ENCODE measurements at regions not wholly inside any gene's neighbourhood (a gene's known extent, or its start where the extent isn't known, plus 50 kb on each side); places are given as distances from the start of the nearest gene placed in this dataset.

- no peaks in the 10 kb centered on the region for H3K9me2 ChIP-seq
- H3K36me3 ChIP-seq (replicated peaks in 1 of 2; ENCODE audit: control insufficient read depth in 1 of 2, insufficient read depth in 2 of 2, low read length in 1 of 2), result no peaks in the 10 kb centered on the region
- CTCF ChIA-PET, result no interaction called here
- TF ChIP-seq TEAD4 (IDR thresholded peaks at IDR 0.05; ENCODE audit: borderline replicate concordance, insufficient read depth), result no peak
- no peaks in the 10 kb centered on the region for H3K4me1 ChIP-seq (ENCODE audit: control insufficient read depth in 1 of 2, insufficient read depth in 2 of 2, low read depth in 1 of 2, low read length in 1 of 2)
- H3K9me3 ChIP-seq, result no peaks in the 10 kb centered on the region
- no peak overlapping the region for H3K4me3 ChIP-seq (ENCODE audit: low read depth in 2 of 2, low read length in 1 of 2)
- H3K79me2 ChIP-seq (ENCODE audit: insufficient read depth), result no peaks in the 10 kb centered on the region
- H2AFZ ChIP-seq (ENCODE audit: low read depth), result no peak overlapping the region
- H3K9ac ChIP-seq, result no peak overlapping the region
- no peaks in the 10 kb centered on the region for H3K27me3 ChIP-seq (ENCODE audit: insufficient read depth)
- no peak for DNase-seq
- H3K4me2 ChIP-seq, result no peak overlapping the region
- no peaks in the 10 kb centered on the region for H3F3A ChIP-seq (replicated peaks; ENCODE audit: insufficient read depth)
- no peak overlapping the region for H3K27ac ChIP-seq (ENCODE audit: low read depth in 2 of 2, low read length in 1 of 2)
- H4K20me1 ChIP-seq (ENCODE audit: insufficient read depth), result no peaks in the 10 kb centered on the region
- POLR2A ChIA-PET, result no interaction called here
Observed at GRCh38 chr10:121064491-121064890, 213.3 kb downstream of the WDR11 start.

GRCh38 chr10:121065330-121065729 lies 214.2 kb downstream of the WDR11 start:
- ChIA-PET POLR2A (no interaction called here), CTCF (no interaction called here)
- no peaks in the 10 kb centered on the region for H3K9me3 ChIP-seq
- H3K79me2 ChIP-seq (ENCODE audit: insufficient read depth), result no peaks in the 10 kb centered on the region
- H3K4me1 ChIP-seq (ENCODE audit: control insufficient read depth in 1 of 2, insufficient read depth in 2 of 2, low read depth in 1 of 2, low read length in 1 of 2), result no peaks in the 10 kb centered on the region
- H3K27me3 ChIP-seq (ENCODE audit: insufficient read depth), result no peaks in the 10 kb centered on the region
- H3K4me2 ChIP-seq, result no peak overlapping the region
- TF ChIP-seq FOSL2 (IDR thresholded peaks at IDR 0.05; ENCODE audit: borderline replicate concordance, low read depth), result no peak
- no peak for TF ChIP-seq IRF3 (IDR thresholded peaks at IDR 0.05; ENCODE audit: low read depth, low read length)
- no peak for TF ChIP-seq FOXM1 (IDR thresholded peaks at IDR 0.05; ENCODE audit: low read depth)
- TF ChIP-seq USF2 (IDR thresholded peaks at IDR 0.05; ENCODE audit: borderline replicate concordance, low read depth, low read length), result no peak
- no peak for TF ChIP-seq NFIC (IDR thresholded peaks at IDR 0.05; ENCODE audit: borderline replicate concordance)
- no peak for TF ChIP-seq CHD2 (IDR thresholded peaks at IDR 0.05; ENCODE audit: low read length, partially characterized antibody)
- no peak for TF ChIP-seq PBX3 (IDR thresholded peaks at IDR 0.05)
- TF ChIP-seq MAX (IDR thresholded peaks at IDR 0.05; ENCODE audit: low read depth), result no peak
- TF ChIP-seq REST (IDR thresholded peaks at IDR 0.05; ENCODE audit: low read depth, low read length), result no peak
- no peak for TF ChIP-seq USF1 (IDR thresholded peaks at IDR 0.05; ENCODE audit: borderline replicate concordance, low read depth)
- no peak for TF ChIP-seq GATA2 (CRISPR knock-in tag; IDR thresholded peaks at IDR 0.05)
- no peak for TF ChIP-seq TEAD4 (IDR thresholded peaks at IDR 0.05; ENCODE audit: borderline replicate concordance, insufficient read depth)
- no peak for TF ChIP-seq FOXJ3 (CRISPR knock-in tag; IDR thresholded peaks at IDR 0.05)
- no peak for TF ChIP-seq ELF1 (IDR thresholded peaks at IDR 0.05)
- TF ChIP-seq RCOR1 (IDR thresholded peaks at IDR 0.05; ENCODE audit: low read length), result no peak
- TF ChIP-seq NRF1 (IDR thresholded peaks at IDR 0.05; ENCODE audit: low read depth, low read length), result no peak
- TF ChIP-seq MXI1 (IDR thresholded peaks at IDR 0.05; ENCODE audit: low read depth, low read length), result no peak
- no peak overlapping the region for H3K9ac ChIP-seq
- no peak overlapping the region for H3K4me3 ChIP-seq (ENCODE audit: low read depth in 2 of 2, low read length in 1 of 2)
- no peaks in the 10 kb centered on the region for H3K36me3 ChIP-seq (replicated peaks in 1 of 2; ENCODE audit: control insufficient read depth in 1 of 2, insufficient read depth in 2 of 2, low read length in 1 of 2)
- no peaks in the 10 kb centered on the region for H3K9me2 ChIP-seq
- H2AFZ ChIP-seq (ENCODE audit: low read depth), result no peak overlapping the region
- no peak for DNase-seq
- no peak overlapping the region for H3K27ac ChIP-seq (ENCODE audit: low read depth in 2 of 2, low read length in 1 of 2)
- H4K20me1 ChIP-seq (ENCODE audit: insufficient read depth), result no peaks in the 10 kb centered on the region
- H3F3A ChIP-seq (replicated peaks; ENCODE audit: insufficient read depth), result no peaks in the 10 kb centered on the region

Data from SK-N-SH (cell line).